ENCODE measurements at regions not wholly inside any gene's neighbourhood (a gene's known extent, or its start where the extent isn't known, plus 50 kb on each side); places are given as distances from the start of the nearest gene placed in this dataset.

- no peak for TF ChIP-seq CTCF (conservative IDR thresholded peaks at IDR 0.05)
- H3K27ac ChIP-seq: no peak overlapping the region
Measured at GRCh38 chrX:20325786-20326388, 59.2 kb upstream of the RPS6KA3 start.

DNA sequence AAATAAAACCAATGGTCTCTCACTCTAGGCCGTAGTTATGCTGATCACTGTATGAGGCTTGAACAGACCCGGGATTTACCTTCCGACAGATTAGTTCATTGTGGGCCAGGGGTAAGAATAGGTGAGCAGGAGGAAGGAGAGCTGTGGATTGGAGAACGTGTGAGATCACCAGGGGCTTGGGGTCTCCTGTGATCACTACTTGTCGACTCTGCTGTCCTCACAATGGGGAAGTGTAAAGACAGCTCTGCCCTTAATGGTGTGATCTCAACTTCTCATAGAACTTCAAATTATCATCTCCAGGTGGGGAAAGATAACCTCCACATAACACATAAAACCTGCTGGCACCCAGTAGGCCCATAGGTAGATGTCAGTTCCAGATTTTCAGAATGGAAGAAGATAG lies 56.2 kb upstream of the RPS6KA3 start:
- H3K27ac ChIP-seq: no peak overlapping the region
- no peak for TF ChIP-seq CTCF (conservative IDR thresholded peaks at IDR 0.05)

DNA sequence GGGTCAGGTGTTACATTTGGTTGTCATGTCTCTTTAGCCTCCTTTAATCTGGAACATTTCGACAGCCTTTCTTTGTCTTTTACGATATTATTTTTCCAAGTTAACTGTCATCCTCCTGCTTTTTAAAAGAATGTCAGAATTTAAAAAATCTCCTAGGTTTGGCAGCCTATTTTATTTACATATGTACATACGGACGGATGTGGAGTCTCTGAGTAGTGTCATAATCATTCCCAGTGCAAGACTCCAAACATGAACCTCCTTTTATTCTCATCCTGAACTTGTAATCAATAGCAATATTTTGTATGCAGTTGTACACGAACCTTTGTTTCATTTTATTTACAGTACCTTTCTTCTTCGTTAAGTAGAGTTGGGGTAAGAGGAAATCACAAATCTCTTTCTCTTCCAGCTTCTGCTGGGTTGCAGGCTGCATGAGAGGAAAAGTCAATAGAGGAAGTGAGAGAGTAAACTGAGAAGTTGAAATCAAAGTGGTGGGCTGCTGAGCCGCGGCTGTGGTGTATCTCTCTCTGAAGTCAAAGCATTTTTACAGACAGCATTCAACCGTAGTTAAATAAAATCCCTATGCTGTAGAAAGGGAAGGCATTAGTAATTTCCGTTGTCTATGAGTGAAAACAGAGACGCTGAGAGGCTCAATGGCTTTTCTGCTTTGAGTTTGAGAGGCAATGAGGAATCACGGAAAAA lies 53.9 kb upstream of the RPS6KA3 start:
- no peak for TF ChIP-seq CTCF (conservative IDR thresholded peaks at IDR 0.05)
- no peak overlapping the region for H3K27ac ChIP-seq

- H3K27ac ChIP-seq: no peak overlapping the region
- no peak for TF ChIP-seq CTCF (conservative IDR thresholded peaks at IDR 0.05)
Measured at GRCh38 chrX:20319054-20319453, 52.3 kb upstream of the RPS6KA3 start.

GRCh38 chrX:20317873-20318272 lies 51.2 kb upstream of the RPS6KA3 start:
- TF ChIP-seq CTCF (conservative IDR thresholded peaks at IDR 0.05): no peak
- H3K27ac ChIP-seq: no peak overlapping the region

Data from VCaP (cell line).